CD14-positive monocyte (primary cell): ENCODE measurements at regions not wholly inside any gene's neighbourhood (a gene's known extent, or its start where the extent isn't known, plus 50 kb on each side); places are given as distances from the start of the nearest gene placed in this dataset.

Experiments
- DNase-seq, 3 donors: peaks; one replicate each; pipeline ENCODE4 v3.0.0-alpha.2; 2011 to 2022
- H2AFZ ChIP-seq: 2 replicates; pipeline ENCODE4 v1.6.0; 2012; ENCODE audit warnings: mild to moderate bottlenecking, low read depth, low read length, inconsistent platforms; ENCODE audit not compliant: insufficient read depth, poor library complexity, severe bottlenecking
- H3K27ac ChIP-seq, 2 donors: 1 replicate in 1 of 2; 2 replicates in 1 of 2; pipeline ENCODE4 v1.5.1; 2012 to 2013; ENCODE audit warnings: low read length in 2 of 2, control low read depth in 1 of 2, inconsistent platforms in 1 of 2, low read depth in 1 of 2, mild to moderate bottlenecking in 1 of 2
- H3K27me3 ChIP-seq, 2 donors: one replicate each; pipeline versions ENCODE4 v1.6.0 to v1.6.1; 2011 to 2013; ENCODE audit warnings: low read length in 2 of 2; ENCODE audit not compliant: control insufficient read depth in 2 of 2, insufficient read depth in 2 of 2
- H3K36me3 ChIP-seq, 2 donors: replicated peaks in 1 of 2; 1 replicate in 1 of 2; 2 replicates in 1 of 2; pipeline versions ENCODE4 v1.5.1 to v1.6.1; 2012 to 2013; ENCODE audit warnings: low read length in 2 of 2, control low read depth in 1 of 2, inconsistent platforms in 1 of 2, mild to moderate bottlenecking in 1 of 2; ENCODE audit not compliant: insufficient read depth in 2 of 2, control insufficient read depth in 1 of 2
- H3K4me1 ChIP-seq, 2 donors: 1 replicate in 1 of 2; 2 replicates in 1 of 2; pipeline versions ENCODE4 v1.5.1 to v1.6.1; 2012 to 2013; ENCODE audit warnings: low read length in 2 of 2, control low read depth in 1 of 2, inconsistent platforms in 1 of 2, mild to moderate bottlenecking in 1 of 2, moderate library complexity in 1 of 2; ENCODE audit not compliant: insufficient read depth in 2 of 2, control insufficient read depth in 1 of 2
- H3K4me2 ChIP-seq: replicated peaks from 2 replicates; pipeline ENCODE3; 2012; ENCODE audit warnings: low read length, moderate library complexity, mild to moderate bottlenecking; ENCODE audit not compliant: poor library complexity, severe bottlenecking; ENCODE audit errors: extremely low read depth
- H3K4me3 ChIP-seq, 3 experiments: fragments of 200-600 bp in 1 of 3; sonication (generic) in 1 of 3; replicated peaks in 1 of 3; 1 replicate in 2 of 3; 2 replicates in 1 of 3; pipeline ENCODE4 v1.5.1; 2011 to 2013; ENCODE audit warnings: low read length in 3 of 3, mild to moderate bottlenecking in 3 of 3, control low read depth in 2 of 3, low read depth in 2 of 3, inconsistent platforms in 1 of 3, moderate library complexity in 1 of 3
- H3K79me2 ChIP-seq: 2 replicates; pipeline ENCODE4 v1.6.0; 2012; ENCODE audit warnings: mild to moderate bottlenecking, control low read depth, inconsistent platforms, low read length, moderate library complexity; ENCODE audit not compliant: insufficient read depth
- H3K9ac ChIP-seq: 2 replicates; pipeline ENCODE4 v1.6.0; 2017; ENCODE audit warnings: low read length, mild to moderate bottlenecking; ENCODE audit not compliant: insufficient read depth, poor library complexity, severe bottlenecking
- H3K9me3 ChIP-seq, 2 donors: replicated peaks in 1 of 2; 1 replicate in 1 of 2; 2 replicates in 1 of 2; pipeline versions ENCODE4 v1.5.1 to v1.6.1; 2012 to 2013; ENCODE audit warnings: low read length in 2 of 2, control low read depth in 1 of 2; ENCODE audit not compliant: control insufficient read depth in 1 of 2, insufficient read depth in 1 of 2
- H4K20me1 ChIP-seq: 2 replicates; pipeline ENCODE4 v1.6.0; 2012; ENCODE audit warnings: mild to moderate bottlenecking, low read length, control low read depth, moderate library complexity; ENCODE audit not compliant: insufficient read depth
- H3K27ac Mint-ChIP-seq, 7 donors: one replicate each; pipeline ENCODE4 v1.8.0; 2020; ENCODE audit warnings: mild to moderate bottlenecking in 7 of 7, mixed read lengths in 7 of 7, moderate library complexity in 6 of 7, inconsistent platforms in 2 of 7
- H3K27me3 Mint-ChIP-seq, 3 donors: one replicate each; pipeline ENCODE4 v1.8.0; 2021 to 2022; ENCODE audit warnings: low read depth in 3 of 3, mild to moderate bottlenecking in 3 of 3, mixed read lengths in 3 of 3, moderate library complexity in 3 of 3, inconsistent platforms in 1 of 3
- H3K36me3 Mint-ChIP-seq, 2 donors: one replicate each; pipeline ENCODE4 v1.8.0; 2020; ENCODE audit warnings: mixed read lengths in 2 of 2, inconsistent platforms in 1 of 2, mild to moderate bottlenecking in 1 of 2
- H3K4me1 Mint-ChIP-seq: one replicate; pipeline ENCODE4 v1.8.0; 2020; ENCODE audit warnings: mild to moderate bottlenecking, mixed read lengths
- H3K4me3 Mint-ChIP-seq, 2 donors: one replicate each; pipeline ENCODE4 v1.8.0; 2020; ENCODE audit warnings: mild to moderate bottlenecking in 2 of 2, mixed read lengths in 2 of 2, moderate library complexity in 1 of 2
- H3K9me3 Mint-ChIP-seq, 7 donors: one replicate each; pipeline ENCODE4 v1.8.0; 2020 to 2022; ENCODE audit warnings: mixed read lengths in 7 of 7, mild to moderate bottlenecking in 6 of 7, moderate library complexity in 6 of 7, inconsistent platforms in 2 of 7
- CTCF ChIP-seq: fragments of 200-600 bp; IDR thresholded peaks from one replicate; pipeline ENCODE4 v1.8.0; 2022; ENCODE audit warnings: antibody characterized with exemption, mild to moderate bottlenecking
- intact Hi-C, 2 donors: fragments of 100-400 bp; cut with micrococcal nuclease; formaldehyde crosslinking; loops; one replicate each; pipeline versions ENCODE4 v1.15.0 to v1.15.1; 2023

- intact Hi-C loops, result no loop called here
- no peaks in the 10 kb centered on the region for H3K27me3 Mint-ChIP-seq
- Histone ChIP-seq H3K79me2 (no peaks in the 10 kb centered on the region), H3K4me3 (no peak overlapping the region), H3K4me1 (no peaks in the 10 kb centered on the region), H3K36me3 (no peaks in the 10 kb centered on the region), H4K20me1 (no peaks in the 10 kb centered on the region), H3K9me3 (no peaks in the 10 kb centered on the region), H2AFZ (no peak overlapping the region), H3K27me3 (no peaks in the 10 kb centered on the region), H3K27ac (no peak overlapping the region), H3K4me2 (no peak overlapping the region), H3K9ac (no peak overlapping the region)
- no peak for DNase-seq
- H3K9me3 Mint-ChIP-seq, result peaks cover 0 to 4% (median 0%) of the 10 kb centered on the region in 7 donors
- no peak overlapping the region for H3K27ac Mint-ChIP-seq
- TF ChIP-seq CTCF, result no peak
- H3K36me3 Mint-ChIP-seq, result no peaks in the 10 kb centered on the region
- no peaks in the 10 kb centered on the region for H3K4me1 Mint-ChIP-seq
- H3K4me3 Mint-ChIP-seq, result no peak overlapping the region
These were observed 525.7 kb downstream of the CDH11 start for GRCh38 chr16:64596196-64596595.

DNA sequence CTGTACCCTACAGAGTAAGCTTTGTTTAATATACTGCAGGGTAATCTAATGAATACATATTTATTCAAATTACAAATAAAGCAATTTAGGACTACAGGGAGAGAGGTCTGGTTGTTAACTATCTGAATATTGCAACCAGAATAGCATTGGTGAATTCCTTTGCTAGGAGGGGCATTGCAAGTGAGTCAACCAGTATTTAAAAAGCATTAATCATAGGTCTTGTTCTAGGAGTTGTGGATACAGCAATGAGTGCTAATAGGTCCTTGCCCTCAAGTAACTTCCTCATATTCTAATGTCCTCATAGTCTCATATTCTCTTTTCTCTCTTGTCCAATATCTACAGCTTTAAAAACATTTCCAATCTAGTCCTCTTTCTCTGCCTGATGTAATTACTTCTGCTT, 531.4 kb downstream of the CDH11 start:
- no peak for TF ChIP-seq CTCF
- H3K27me3 Mint-ChIP-seq, result no peaks in the 10 kb centered on the region
- Histone ChIP-seq H3K9me3 (no peaks in the 10 kb centered on the region), H3K4me3 (no peak overlapping the region), H3K27me3 (no peaks in the 10 kb centered on the region), H3K9ac (no peak overlapping the region), H3K79me2 (no peaks in the 10 kb centered on the region), H3K4me1 (no peaks in the 10 kb centered on the region), H3K4me2 (no peak overlapping the region), H3K27ac (no peak overlapping the region), H4K20me1 (no peaks in the 10 kb centered on the region), H3K36me3 (no peaks in the 10 kb centered on the region), H2AFZ (no peak overlapping the region)
- H3K9me3 Mint-ChIP-seq, result no peaks in the 10 kb centered on the region
- H3K27ac Mint-ChIP-seq, result no peak overlapping the region
- H3K4me1 Mint-ChIP-seq, result no peaks in the 10 kb centered on the region
- intact Hi-C loops, result no loop called here
- no peaks in the 10 kb centered on the region for H3K36me3 Mint-ChIP-seq
- no peak overlapping the region for H3K4me3 Mint-ChIP-seq
- DNase-seq, result no peak
